ENCODE measurements at regions not wholly inside any gene's neighbourhood (a gene's known extent, or its start where the extent isn't known, plus 50 kb on each side); places are given as distances from the start of the nearest gene placed in this dataset.

GRCh38 chr17:77010667-77011066 is 130.1 kb upstream of the SEC14L1 start:
- no peaks in the 10 kb centered on the region for H3K36me3 Mint-ChIP-seq (ENCODE audit: unreplicated experiment)
- H3K4me1 Mint-ChIP-seq (ENCODE audit: unreplicated experiment): no peaks in the 10 kb centered on the region
- TF ChIP-seq CTCF (IDR thresholded peaks at IDR 0.05): no peak
- H3K27ac Mint-ChIP-seq (ENCODE audit: unreplicated experiment): no peak overlapping the region
- peaks cover 34% of the 10 kb centered on the region for H3K27me3 Mint-ChIP-seq (ENCODE audit: unreplicated experiment)
- no peak for DNase-seq (ENCODE audit: extremely low spot score, unreplicated experiment)
- no peak overlapping the region for H3K4me3 Mint-ChIP-seq (ENCODE audit: unreplicated experiment)
- H3K9me3 Mint-ChIP-seq (ENCODE audit: unreplicated experiment): peaks cover 6% of the 10 kb centered on the region

- H3K36me3 Mint-ChIP-seq (ENCODE audit: unreplicated experiment): no peaks in the 10 kb centered on the region
- DNase-seq (ENCODE audit: extremely low spot score, unreplicated experiment): no peak
- peaks cover 31% of the 10 kb centered on the region for H3K27me3 Mint-ChIP-seq (ENCODE audit: unreplicated experiment)
- H3K4me3 Mint-ChIP-seq (ENCODE audit: unreplicated experiment): no peak overlapping the region
- peak; percentile 51 for TF ChIP-seq CTCF (IDR thresholded peaks at IDR 0.05)
- no peak overlapping the region for H3K27ac Mint-ChIP-seq (ENCODE audit: unreplicated experiment)
- peaks cover 6% of the 10 kb centered on the region for H3K9me3 Mint-ChIP-seq (ENCODE audit: unreplicated experiment)
- H3K4me1 Mint-ChIP-seq (ENCODE audit: unreplicated experiment): no peaks in the 10 kb centered on the region
Measured at GRCh38 chr17:77011173-77012011, 129.4 kb upstream of the SEC14L1 start.

- DNase-seq (ENCODE audit: extremely low spot score, unreplicated experiment): no peak
- no peak for TF ChIP-seq CTCF (IDR thresholded peaks at IDR 0.05)
- Mint-ChIP-seq H3K4me1 (ENCODE audit: unreplicated experiment) (no peaks in the 10 kb centered on the region), H3K9me3 (ENCODE audit: unreplicated experiment) (no peaks in the 10 kb centered on the region), H3K4me3 (ENCODE audit: unreplicated experiment) (no peak overlapping the region), H3K36me3 (ENCODE audit: unreplicated experiment) (no peaks in the 10 kb centered on the region), H3K27me3 (ENCODE audit: unreplicated experiment) (peaks cover 22% of the 10 kb centered on the region), H3K27ac (ENCODE audit: unreplicated experiment) (no peak overlapping the region)
Measured at GRCh38 chr17:77018504-77018903, 122.3 kb upstream of the SEC14L1 start.

- Mint-ChIP-seq H3K9me3 (ENCODE audit: unreplicated experiment) (no peaks in the 10 kb centered on the region), H3K27me3 (ENCODE audit: unreplicated experiment) (peaks cover 12% of the 10 kb centered on the region), H3K27ac (ENCODE audit: unreplicated experiment) (no peak overlapping the region), H3K4me3 (ENCODE audit: unreplicated experiment) (no peak overlapping the region), H3K4me1 (ENCODE audit: unreplicated experiment) (no peaks in the 10 kb centered on the region), H3K36me3 (ENCODE audit: unreplicated experiment) (no peaks in the 10 kb centered on the region)
- no peak for TF ChIP-seq CTCF (IDR thresholded peaks at IDR 0.05)
- DNase-seq (ENCODE audit: extremely low spot score, unreplicated experiment): no peak
Measured at GRCh38 chr17:77019893-77020379, 120.8 kb upstream of the SEC14L1 start.

- no peak overlapping the region for H3K27ac Mint-ChIP-seq (ENCODE audit: unreplicated experiment)
- no peak for TF ChIP-seq CTCF (IDR thresholded peaks at IDR 0.05)
- no peak overlapping the region for H3K4me3 Mint-ChIP-seq (ENCODE audit: unreplicated experiment)
- H3K36me3 Mint-ChIP-seq (ENCODE audit: unreplicated experiment): no peaks in the 10 kb centered on the region
- DNase-seq (ENCODE audit: extremely low spot score, unreplicated experiment): no peak
- no peaks in the 10 kb centered on the region for H3K4me1 Mint-ChIP-seq (ENCODE audit: unreplicated experiment)
- peaks cover 12% of the 10 kb centered on the region for H3K27me3 Mint-ChIP-seq (ENCODE audit: unreplicated experiment)
- H3K9me3 Mint-ChIP-seq (ENCODE audit: unreplicated experiment): no peaks in the 10 kb centered on the region
Measured at GRCh38 chr17:77020973-77021372, 119.8 kb upstream of the SEC14L1 start.

All from osteocyte (in vitro differentiated cells).